Memory B cell (primary cell): ENCODE measurements at regions not wholly inside any gene's neighbourhood (a gene's known extent, or its start where the extent isn't known, plus 50 kb on each side); places are given as distances from the start of the nearest gene placed in this dataset.

Experiments used
- ATAC-seq: fragments of 150-1000 bp; cut with Tn5 transposase; 2 replicates; pipeline ENCODE4 v1.10.0; 2021; ENCODE audit warnings: low read depth, mild to moderate bottlenecking, moderate library complexity
- DNase-seq, 2 donors: peaks; one replicate each; pipeline ENCODE4 v3.0.0; 2022; ENCODE audit warnings: low spot score in 2 of 2
- H3K27ac Mint-ChIP-seq: one replicate; pipeline ENCODE4 v1.8.0; 2022; ENCODE audit warnings: mild to moderate bottlenecking, moderate library complexity, mixed read lengths
- H3K27me3 Mint-ChIP-seq: one replicate; pipeline ENCODE4 v1.8.0; 2022; ENCODE audit warnings: mixed read lengths
- H3K36me3 Mint-ChIP-seq: one replicate; pipeline ENCODE4 v1.8.0; 2022; ENCODE audit warnings: mild to moderate bottlenecking, mixed read lengths
- H3K4me1 Mint-ChIP-seq: one replicate; pipeline ENCODE4 v1.8.0; 2022; ENCODE audit warnings: mixed read lengths
- H3K4me3 Mint-ChIP-seq: one replicate; pipeline ENCODE4 v1.8.0; 2022; ENCODE audit warnings: mild to moderate bottlenecking, moderate library complexity, mixed read lengths
- H3K9me3 Mint-ChIP-seq: one replicate; pipeline ENCODE4 v1.8.0; 2022; ENCODE audit warnings: mixed read lengths

DNA sequence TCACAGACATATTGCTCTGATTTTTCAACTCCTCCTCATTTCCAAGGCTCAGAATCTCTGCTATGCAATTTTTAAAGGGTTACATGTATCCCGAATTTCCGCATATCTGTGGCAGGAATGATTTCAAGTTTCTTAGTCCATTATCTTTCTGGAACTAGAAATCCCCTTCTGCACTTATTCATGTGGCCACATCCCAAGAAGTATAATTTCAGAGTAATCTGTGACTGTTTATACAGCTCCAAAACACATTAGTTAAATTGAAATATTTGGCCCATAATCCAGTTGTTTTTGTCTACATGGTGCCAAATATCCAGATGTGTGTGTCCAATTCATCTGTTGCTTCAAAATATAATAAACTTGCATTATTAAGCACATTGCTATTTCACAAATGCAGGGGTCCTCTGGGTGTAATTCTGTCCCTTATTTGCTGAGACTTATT lies 271.2 kb downstream of the ARHGAP12 start:
- no peak for DNase-seq
- Mint-ChIP-seq H3K9me3 (no peaks in the 10 kb centered on the region), H3K27me3 (peaks cover 4% of the 10 kb centered on the region), H3K4me3 (no peak overlapping the region), H3K4me1 (no peaks in the 10 kb centered on the region), H3K36me3 (no peaks in the 10 kb centered on the region), H3K27ac (no peak overlapping the region)
- no peak for ATAC-seq

DNA sequence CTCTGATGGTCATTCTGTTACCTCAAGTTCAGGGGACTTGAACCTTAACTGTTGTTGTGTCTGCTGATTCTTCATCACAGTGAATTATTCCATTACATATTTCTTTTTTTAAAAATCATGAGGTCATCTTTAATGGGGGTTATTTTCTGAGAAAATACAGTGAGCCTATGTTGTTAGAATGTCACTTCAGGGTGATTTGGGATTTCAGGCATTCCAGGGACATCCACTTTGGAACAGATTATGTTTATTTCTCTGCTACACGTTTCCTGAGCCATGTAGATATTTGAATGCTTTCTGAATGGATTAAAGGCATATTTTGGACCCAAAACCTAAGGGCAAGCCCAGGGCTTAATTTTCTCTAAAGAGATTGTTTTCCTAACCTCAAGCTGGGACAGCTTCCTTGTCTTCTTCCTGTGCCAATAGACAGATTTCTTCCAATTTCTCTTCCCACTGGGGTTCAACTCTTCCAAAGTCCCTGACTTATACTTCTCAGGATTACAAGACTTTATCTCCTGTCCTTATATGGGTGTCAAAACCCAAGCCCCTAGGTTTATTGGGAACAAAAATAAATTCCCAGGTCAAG lies 271.7 kb downstream of the ARHGAP12 start:
- Mint-ChIP-seq H3K4me3 (no peak overlapping the region), H3K9me3 (no peaks in the 10 kb centered on the region), H3K36me3 (no peaks in the 10 kb centered on the region), H3K4me1 (no peaks in the 10 kb centered on the region), H3K27ac (no peak overlapping the region), H3K27me3 (peaks cover 4% of the 10 kb centered on the region)
- no peak for ATAC-seq
- no peak for DNase-seq

DNA sequence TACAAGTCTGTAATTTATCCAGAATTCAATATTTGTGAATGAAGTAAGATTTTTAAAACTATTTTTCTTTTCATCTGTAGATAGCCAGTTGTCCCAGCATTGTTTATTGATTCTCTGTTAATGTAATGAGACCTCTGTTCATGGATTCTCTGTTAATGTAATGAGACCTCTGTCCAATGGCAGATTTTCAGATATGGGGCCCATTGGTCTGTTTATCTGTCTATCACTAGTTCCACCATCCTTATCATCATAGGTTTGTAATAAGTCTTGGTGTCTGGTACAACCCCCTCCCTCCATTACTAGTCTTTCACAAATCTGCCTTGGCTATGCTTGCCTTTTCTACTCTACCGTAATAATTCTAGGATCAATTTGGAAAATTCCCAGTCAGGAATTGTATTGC lies 276.6 kb downstream of the ARHGAP12 start:
- no peaks in the 10 kb centered on the region for H3K36me3 Mint-ChIP-seq
- H3K4me3 Mint-ChIP-seq, result no peak overlapping the region
- no peaks in the 10 kb centered on the region for H3K4me1 Mint-ChIP-seq
- no peak for DNase-seq
- H3K9me3 Mint-ChIP-seq, result no peaks in the 10 kb centered on the region
- H3K27ac Mint-ChIP-seq, result no peak overlapping the region
- no peak for ATAC-seq
- H3K27me3 Mint-ChIP-seq, result peaks cover 8% of the 10 kb centered on the region

DNA sequence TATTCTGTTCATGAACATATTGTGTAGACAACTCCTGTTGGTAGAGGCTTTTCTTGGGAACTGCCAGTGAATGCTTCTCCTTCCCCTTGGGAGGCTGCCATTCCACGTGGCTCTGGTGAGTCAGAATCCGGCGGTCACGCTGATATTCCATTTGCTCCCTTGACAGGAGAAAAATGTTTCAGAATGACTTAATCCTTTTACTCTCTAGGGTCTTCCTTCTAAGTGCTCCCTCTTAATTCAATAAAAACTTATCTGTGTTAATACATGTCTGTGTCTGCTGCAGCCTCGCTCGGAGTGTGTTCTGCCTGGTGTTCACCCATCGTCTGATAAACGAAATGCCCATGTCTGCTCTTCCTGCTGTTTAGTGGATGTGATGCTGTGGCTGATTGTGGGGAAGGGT lies 278.6 kb downstream of the ARHGAP12 start:
- Mint-ChIP-seq H3K27me3 (peaks cover 6% of the 10 kb centered on the region), H3K27ac (no peak overlapping the region), H3K9me3 (no peaks in the 10 kb centered on the region), H3K36me3 (no peaks in the 10 kb centered on the region), H3K4me1 (no peaks in the 10 kb centered on the region), H3K4me3 (no peak overlapping the region)
- no peak for ATAC-seq
- no peak for DNase-seq

DNA sequence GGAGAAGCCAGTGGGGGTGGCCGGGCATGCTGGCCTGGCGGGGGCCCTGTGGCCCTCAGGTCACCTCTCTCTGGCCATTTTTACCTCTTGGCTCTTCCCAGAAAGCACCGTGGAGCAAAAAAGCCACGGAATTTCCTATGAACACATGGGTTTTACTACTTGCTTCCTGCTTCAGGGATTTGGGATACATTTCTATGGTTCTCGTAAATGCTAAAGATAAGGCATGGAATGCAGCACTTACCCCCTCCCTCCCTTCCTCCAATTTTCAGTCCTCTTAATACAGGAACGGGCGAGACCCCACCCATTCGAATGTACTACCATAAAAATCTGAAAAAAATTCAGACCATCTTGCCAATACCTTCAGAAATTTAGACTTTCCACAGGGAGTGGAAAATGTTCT lies 279.7 kb downstream of the ARHGAP12 start:
- Mint-ChIP-seq H3K4me1 (no peaks in the 10 kb centered on the region), H3K27ac (no peak overlapping the region), H3K4me3 (no peak overlapping the region), H3K36me3 (no peaks in the 10 kb centered on the region), H3K27me3 (peaks cover 9% of the 10 kb centered on the region), H3K9me3 (no peaks in the 10 kb centered on the region)
- ATAC-seq, result no peak
- no peak for DNase-seq

DNA sequence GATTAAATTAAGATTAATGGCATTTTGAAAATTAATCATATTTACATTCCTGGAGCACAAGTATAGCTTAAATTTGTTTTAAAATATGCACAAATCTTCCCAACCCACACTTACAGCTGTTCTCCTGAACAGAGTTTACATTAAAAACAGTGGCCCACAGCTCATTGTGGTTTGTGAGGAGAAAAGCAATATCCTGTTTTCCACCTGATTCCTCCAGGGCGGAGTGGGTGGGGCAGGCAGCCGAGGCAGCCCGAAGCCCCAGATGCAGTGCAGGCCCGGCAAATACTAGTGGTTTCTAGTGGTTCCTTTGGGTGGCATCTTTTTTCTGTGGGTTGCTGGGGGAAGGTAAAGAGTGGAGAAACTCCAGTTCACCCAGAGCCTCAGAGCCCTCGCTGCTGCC lies 280.8 kb downstream of the ARHGAP12 start:
- Mint-ChIP-seq H3K36me3 (no peaks in the 10 kb centered on the region), H3K4me1 (no peaks in the 10 kb centered on the region), H3K9me3 (no peaks in the 10 kb centered on the region), H3K27me3 (peaks cover 12% of the 10 kb centered on the region), H3K4me3 (no peak overlapping the region), H3K27ac (no peak overlapping the region)
- ATAC-seq (no peak), DNase-seq (no peak)

DNA sequence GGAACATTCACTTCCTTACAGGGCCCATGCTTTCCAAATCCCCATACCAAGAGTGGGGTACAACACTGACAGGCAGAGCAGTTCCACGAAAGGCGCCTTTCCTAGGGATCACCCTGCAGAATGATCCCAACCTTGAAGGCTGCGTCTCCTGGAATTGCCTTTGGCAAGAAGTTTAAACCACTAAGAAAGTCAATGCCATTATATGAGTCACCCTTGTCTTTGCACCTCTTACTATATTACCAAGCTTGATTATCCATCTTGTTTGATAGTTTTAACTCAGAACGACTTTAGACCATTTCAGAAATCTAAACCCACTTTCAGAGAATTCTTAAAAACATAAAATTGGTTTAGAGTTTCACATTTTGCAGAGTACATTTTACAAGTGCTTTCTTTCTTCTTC lies 282.1 kb downstream of the ARHGAP12 start:
- H3K36me3 Mint-ChIP-seq, result no peaks in the 10 kb centered on the region
- H3K27me3 Mint-ChIP-seq, result peaks cover 13% of the 10 kb centered on the region
- no peak for DNase-seq
- no peaks in the 10 kb centered on the region for H3K4me1 Mint-ChIP-seq
- ATAC-seq, result no peak
- no peak overlapping the region for H3K27ac Mint-ChIP-seq
- no peak overlapping the region for H3K4me3 Mint-ChIP-seq
- no peaks in the 10 kb centered on the region for H3K9me3 Mint-ChIP-seq

DNA sequence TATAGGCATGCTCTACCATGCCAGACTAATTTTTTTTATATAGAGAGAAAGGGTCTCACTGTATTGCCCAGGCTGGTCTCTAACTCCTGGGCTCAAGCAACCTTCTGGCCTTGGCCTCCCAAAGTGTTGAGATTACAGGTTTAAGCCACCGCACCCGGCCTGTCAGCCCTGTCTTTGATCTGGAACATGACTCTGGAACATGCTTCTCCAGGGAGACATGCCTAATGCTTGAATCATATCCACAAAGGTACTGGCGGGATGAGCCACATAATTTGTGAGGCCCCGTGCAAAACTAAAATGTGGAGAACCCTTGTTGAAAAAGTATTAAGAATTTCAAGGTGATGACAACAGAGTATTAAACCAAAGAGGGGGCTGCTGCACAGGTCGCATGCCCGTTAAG lies 282.8 kb downstream of the ARHGAP12 start:
- H3K4me1 Mint-ChIP-seq, result no peaks in the 10 kb centered on the region
- H3K27me3 Mint-ChIP-seq, result peaks cover 12% of the 10 kb centered on the region
- no peak overlapping the region for H3K27ac Mint-ChIP-seq
- no peak overlapping the region for H3K4me3 Mint-ChIP-seq
- ATAC-seq, result no peak
- no peaks in the 10 kb centered on the region for H3K36me3 Mint-ChIP-seq
- H3K9me3 Mint-ChIP-seq, result no peaks in the 10 kb centered on the region
- no peak for DNase-seq

DNA sequence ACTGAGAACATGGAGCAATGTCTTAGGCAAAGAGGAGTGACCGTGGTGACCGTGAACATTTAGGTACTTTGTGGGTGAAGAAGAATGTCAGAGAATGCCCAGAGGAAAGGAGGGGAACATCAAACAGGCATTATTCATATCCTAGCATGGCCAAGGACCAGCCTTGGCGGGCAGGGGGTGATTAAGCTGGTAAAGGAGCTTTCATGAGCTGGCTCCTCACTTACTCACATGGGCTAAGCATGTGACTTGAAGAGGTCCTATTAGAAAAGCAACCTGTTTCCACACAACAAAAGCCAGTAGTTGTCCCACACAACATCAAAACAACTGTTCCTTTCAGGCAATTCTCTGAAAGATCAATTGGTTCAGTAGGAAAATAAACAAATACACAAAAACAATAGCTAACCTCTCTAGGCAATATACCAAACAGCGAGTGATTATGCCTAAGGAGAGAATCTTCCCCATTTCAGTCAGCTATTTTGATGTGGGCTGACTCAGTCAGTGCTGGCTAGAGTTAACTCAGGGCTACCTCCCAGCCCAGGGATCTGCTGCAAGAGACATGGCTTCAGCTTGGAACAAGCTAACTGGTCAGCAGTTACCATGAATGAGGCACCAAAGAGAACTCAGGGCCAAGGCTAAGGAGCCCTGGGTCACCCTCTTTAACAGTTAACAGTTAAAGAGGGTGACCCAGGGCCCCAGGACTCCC lies 283.5 kb downstream of the ARHGAP12 start:
- Mint-ChIP-seq H3K4me1 (no peaks in the 10 kb centered on the region), H3K4me3 (no peak overlapping the region), H3K9me3 (no peaks in the 10 kb centered on the region), H3K27ac (no peak overlapping the region), H3K27me3 (peaks cover 10% of the 10 kb centered on the region), H3K36me3 (no peaks in the 10 kb centered on the region)
- DNase-seq, result no peak
- ATAC-seq, result no peak

DNA sequence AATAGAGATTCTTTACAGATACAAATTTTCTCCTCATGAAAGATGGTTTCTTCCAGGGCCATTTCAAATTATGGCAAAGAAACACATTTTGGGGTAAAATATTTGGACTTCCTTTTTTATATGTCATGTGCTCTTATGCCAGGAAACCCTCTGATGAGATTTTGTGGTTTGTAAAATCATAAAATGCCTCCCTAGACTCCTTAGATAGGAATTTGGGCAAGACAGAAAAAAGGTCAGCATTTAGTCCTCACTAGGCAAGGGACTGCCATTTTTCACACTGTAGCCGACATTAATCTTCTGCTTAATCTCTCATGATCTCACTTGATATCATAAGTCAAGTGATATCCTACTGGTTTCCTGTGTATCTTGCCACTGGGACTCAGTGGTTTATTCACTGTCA lies 286.4 kb downstream of the ARHGAP12 start:
- peaks cover 2% of the 10 kb centered on the region for H3K36me3 Mint-ChIP-seq
- no peak overlapping the region for H3K4me3 Mint-ChIP-seq
- H3K4me1 Mint-ChIP-seq, result no peaks in the 10 kb centered on the region
- no peak overlapping the region for H3K27ac Mint-ChIP-seq
- peaks cover 3% of the 10 kb centered on the region for H3K9me3 Mint-ChIP-seq
- ATAC-seq (no peak), DNase-seq (no peak)
- H3K27me3 Mint-ChIP-seq, result peaks cover 10% of the 10 kb centered on the region

DNA sequence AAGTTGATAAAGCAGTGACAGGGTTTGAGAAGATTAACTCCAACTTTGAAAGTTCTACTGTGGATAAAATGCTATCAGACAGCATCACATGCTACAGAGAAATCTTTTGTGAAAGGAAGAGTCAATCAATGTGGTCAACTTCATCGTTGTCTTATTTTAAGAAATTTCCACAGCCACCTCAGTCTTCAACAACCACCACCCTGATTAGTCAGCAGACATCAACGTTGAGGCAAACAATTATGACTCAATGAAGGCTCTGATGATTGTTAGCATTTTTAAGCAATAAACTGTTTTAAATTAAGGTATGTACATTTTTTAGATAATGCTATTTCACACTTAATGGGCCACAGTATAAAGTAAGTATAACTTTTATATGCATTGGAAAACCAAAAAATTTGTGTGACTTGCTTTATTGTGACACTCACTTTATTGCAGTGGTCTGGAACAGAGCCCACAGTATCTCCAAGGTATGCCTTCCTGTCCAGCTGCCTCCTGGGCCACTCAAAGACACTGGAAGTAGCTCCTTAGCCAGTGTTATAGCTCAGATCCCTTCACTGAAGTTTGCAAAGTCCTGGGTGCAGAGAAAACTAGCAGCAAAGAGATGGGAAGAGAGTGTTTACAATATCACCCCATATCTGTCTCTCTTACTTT lies 293.1 kb downstream of the ARHGAP12 start:
- H3K27me3 Mint-ChIP-seq, result no peaks in the 10 kb centered on the region
- no peak overlapping the region for H3K4me3 Mint-ChIP-seq
- H3K36me3 Mint-ChIP-seq, result peaks cover 2% of the 10 kb centered on the region
- ATAC-seq (no peak), DNase-seq (no peak)
- H3K9me3 Mint-ChIP-seq, result peaks cover 3% of the 10 kb centered on the region
- no peaks in the 10 kb centered on the region for H3K4me1 Mint-ChIP-seq
- no peak overlapping the region for H3K27ac Mint-ChIP-seq

DNA sequence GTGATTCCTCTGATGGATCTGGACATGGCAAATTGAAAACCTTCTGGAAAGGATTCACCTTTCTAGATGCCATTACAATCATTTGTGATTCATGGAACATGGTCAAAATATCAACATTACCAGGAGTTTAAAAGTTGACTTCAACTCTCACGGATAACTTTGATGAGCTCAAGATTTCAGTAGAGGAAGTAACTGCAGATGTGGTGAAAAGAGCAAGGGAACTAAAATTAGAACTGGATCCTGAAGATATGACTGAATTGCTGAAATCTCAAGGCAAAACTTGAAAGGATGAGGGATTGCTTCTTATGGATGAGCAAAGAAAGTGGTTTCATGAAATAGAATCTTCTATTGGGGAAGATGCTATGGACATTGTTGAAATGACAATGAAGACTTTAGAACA lies 293.6 kb downstream of the ARHGAP12 start:
- Mint-ChIP-seq H3K36me3 (peaks cover 2% of the 10 kb centered on the region), H3K4me1 (no peaks in the 10 kb centered on the region), H3K4me3 (no peak overlapping the region), H3K27me3 (no peaks in the 10 kb centered on the region), H3K27ac (no peak overlapping the region), H3K9me3 (peaks cover 3% of the 10 kb centered on the region)
- ATAC-seq (no peak), DNase-seq (no peak)

DNA sequence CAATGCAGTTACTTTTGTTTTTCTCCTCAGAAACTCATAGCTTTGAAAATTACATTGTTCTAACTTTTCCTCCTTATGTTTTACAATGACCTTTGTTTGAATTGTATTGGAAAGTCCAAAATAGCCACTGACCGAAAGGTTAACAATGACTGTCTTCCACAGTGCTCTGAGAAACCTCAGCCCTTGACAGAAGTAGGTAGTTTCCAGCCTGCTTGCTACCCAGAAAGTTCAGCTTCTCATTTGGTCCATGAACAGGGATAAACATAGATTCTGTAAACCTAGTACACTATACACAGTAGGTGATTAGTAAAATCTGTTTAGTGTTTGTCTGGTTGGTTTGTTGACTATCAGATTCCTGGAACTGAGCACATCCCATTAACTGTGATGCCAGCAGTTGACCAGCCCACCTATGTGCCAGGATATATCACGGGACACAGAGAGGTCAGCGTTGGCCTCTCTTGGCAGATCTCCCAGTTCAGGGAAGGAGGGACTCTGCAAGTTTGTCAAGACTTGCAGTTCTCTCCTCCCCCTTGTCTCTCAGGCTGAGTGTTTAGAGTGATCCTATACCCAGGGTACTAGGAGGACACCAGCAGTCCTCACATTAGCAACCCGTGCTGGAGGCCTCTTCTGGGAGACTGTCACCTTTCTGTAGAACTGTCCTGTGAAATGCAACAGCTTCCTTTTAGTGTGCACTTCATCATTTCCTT lies 297.6 kb downstream of the ARHGAP12 start:
- no peaks in the 10 kb centered on the region for H3K4me1 Mint-ChIP-seq

DNA sequence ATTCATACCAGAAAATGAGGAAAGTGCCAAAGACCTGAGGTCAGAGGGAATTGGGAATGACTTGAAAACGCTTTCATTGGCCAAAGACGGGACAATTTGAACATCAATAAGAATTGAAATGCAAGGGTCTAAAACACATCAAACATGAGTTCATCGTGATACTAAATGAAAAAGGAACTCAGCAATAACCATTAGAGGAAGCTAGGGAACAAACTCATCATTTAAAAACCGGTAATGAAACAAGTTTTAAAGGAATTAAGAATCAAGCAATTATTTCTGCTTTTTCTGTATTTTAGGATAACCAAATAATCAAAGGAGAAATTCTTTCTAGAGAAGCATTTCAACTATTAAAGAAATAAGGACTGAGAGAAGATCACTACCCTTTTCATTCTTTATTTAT lies 303.1 kb downstream of the ARHGAP12 start:
- no peak for ATAC-seq
- no peak for DNase-seq
- Mint-ChIP-seq H3K27me3 (peaks cover 5% of the 10 kb centered on the region), H3K27ac (no peak overlapping the region), H3K36me3 (peaks cover 2% of the 10 kb centered on the region), H3K4me3 (no peak overlapping the region), H3K4me1 (no peaks in the 10 kb centered on the region), H3K9me3 (peaks cover 20% of the 10 kb centered on the region)

More for the DNA sequence above, 297.6 kb downstream of the ARHGAP12 start:
- Mint-ChIP-seq H3K4me3 (no peak overlapping the region), H3K27ac (no peak overlapping the region), H3K27me3 (peaks cover 5% of the 10 kb centered on the region), H3K9me3 (peaks cover 8% of the 10 kb centered on the region), H3K36me3 (peaks cover 2% of the 10 kb centered on the region)
- ATAC-seq (no peak), DNase-seq (no peak)
